ENCODE measurements at regions not wholly inside any gene's neighbourhood (a gene's known extent, or its start where the extent isn't known, plus 50 kb on each side); places are given as distances from the start of the nearest gene placed in this dataset.

DNA sequence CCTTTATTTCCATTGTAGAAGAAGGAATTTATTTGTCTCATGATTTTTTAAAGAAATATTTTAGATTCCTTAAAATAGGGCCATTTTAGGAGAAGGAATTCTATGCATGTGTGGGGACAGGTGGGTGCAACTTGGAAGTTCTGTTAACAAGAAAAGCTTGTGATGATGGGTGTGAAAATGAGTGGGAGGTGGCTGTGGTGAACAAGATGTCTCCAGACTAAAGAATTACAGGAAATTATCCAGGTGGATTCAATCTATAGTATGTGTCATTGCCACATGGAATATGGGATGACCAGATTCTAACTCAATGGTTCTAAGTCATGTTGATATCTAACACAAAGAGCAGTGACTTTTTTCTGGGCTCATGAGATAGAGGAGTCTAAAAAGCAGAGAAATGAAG lies 229.6 kb upstream of the IGFBP3 start:
- Histone ChIP-seq H3K36me3 (ENCODE audit: control insufficient read depth in 2 of 2, insufficient read depth in 2 of 2, low read length in 2 of 2) (no peaks in the 10 kb centered on the region), H3K4me1 (ENCODE audit: control insufficient read depth, insufficient read depth, low read length) (peaks cover 6% of the 10 kb centered on the region), H3K9me3 (ENCODE audit: control insufficient read depth in 2 of 2, low read length in 2 of 2) (no peaks in the 10 kb centered on the region), H3K27ac (ENCODE audit: low read length) (no peak overlapping the region), H3K27me3 (ENCODE audit: control insufficient read depth in 1 of 2, insufficient read depth in 2 of 2, low read length in 2 of 2) (no peaks in the 10 kb centered on the region), H3K9ac (ENCODE audit: low read length in 2 of 2) (no peak overlapping the region), H3K4me3 (ENCODE audit: low read length in 2 of 2) (no peak overlapping the region)

DNA sequence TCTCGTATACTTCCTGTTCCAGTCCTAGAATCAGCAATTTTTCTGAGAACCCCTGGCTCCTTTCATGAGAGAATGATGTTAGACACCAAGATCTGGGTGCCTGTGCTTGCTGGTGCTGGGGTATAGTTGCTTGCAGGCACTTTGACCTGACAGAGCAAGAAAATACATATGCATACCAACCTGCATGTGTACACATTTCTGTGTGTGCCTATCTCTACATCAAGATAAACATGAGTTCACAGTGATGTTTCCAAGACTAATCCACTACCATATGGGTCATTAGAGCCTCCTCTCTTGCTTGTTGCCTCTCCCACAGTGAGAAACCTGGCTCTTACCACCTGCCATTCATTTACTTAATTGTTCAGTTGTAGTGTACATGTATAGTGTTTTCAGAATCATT lies 229.1 kb upstream of the IGFBP3 start:
- no peaks in the 10 kb centered on the region for H3K27me3 ChIP-seq (ENCODE audit: control insufficient read depth in 1 of 2, insufficient read depth in 2 of 2, low read length in 2 of 2)
- H3K4me1 ChIP-seq (ENCODE audit: control insufficient read depth, insufficient read depth, low read length): peaks cover 6% of the 10 kb centered on the region
- no peak overlapping the region for H3K27ac ChIP-seq (ENCODE audit: low read length)
- H3K36me3 ChIP-seq (ENCODE audit: control insufficient read depth in 2 of 2, insufficient read depth in 2 of 2, low read length in 2 of 2): no peaks in the 10 kb centered on the region
- H3K9ac ChIP-seq (ENCODE audit: low read length in 2 of 2): no peak overlapping the region
- H3K9me3 ChIP-seq (ENCODE audit: control insufficient read depth in 2 of 2, low read length in 2 of 2): no peaks in the 10 kb centered on the region
- H3K4me3 ChIP-seq (ENCODE audit: low read length in 2 of 2): no peak overlapping the region

- Histone ChIP-seq H3K9ac (ENCODE audit: low read length in 2 of 2) (no peak overlapping the region), H3K9me3 (ENCODE audit: control insufficient read depth in 2 of 2, low read length in 2 of 2) (no peaks in the 10 kb centered on the region), H3K27me3 (ENCODE audit: control insufficient read depth in 1 of 2, insufficient read depth in 2 of 2, low read length in 2 of 2) (no peaks in the 10 kb centered on the region), H3K36me3 (ENCODE audit: control insufficient read depth in 2 of 2, insufficient read depth in 2 of 2, low read length in 2 of 2) (no peaks in the 10 kb centered on the region), H3K4me3 (ENCODE audit: low read length in 2 of 2) (no peak overlapping the region), H3K4me1 (ENCODE audit: control insufficient read depth, insufficient read depth, low read length) (peaks cover 4% of the 10 kb centered on the region), H3K27ac (ENCODE audit: low read length) (no peak overlapping the region)
These were observed 226.8 kb upstream of the IGFBP3 start for GRCh38 chr7:46147871-46148270.

DNA sequence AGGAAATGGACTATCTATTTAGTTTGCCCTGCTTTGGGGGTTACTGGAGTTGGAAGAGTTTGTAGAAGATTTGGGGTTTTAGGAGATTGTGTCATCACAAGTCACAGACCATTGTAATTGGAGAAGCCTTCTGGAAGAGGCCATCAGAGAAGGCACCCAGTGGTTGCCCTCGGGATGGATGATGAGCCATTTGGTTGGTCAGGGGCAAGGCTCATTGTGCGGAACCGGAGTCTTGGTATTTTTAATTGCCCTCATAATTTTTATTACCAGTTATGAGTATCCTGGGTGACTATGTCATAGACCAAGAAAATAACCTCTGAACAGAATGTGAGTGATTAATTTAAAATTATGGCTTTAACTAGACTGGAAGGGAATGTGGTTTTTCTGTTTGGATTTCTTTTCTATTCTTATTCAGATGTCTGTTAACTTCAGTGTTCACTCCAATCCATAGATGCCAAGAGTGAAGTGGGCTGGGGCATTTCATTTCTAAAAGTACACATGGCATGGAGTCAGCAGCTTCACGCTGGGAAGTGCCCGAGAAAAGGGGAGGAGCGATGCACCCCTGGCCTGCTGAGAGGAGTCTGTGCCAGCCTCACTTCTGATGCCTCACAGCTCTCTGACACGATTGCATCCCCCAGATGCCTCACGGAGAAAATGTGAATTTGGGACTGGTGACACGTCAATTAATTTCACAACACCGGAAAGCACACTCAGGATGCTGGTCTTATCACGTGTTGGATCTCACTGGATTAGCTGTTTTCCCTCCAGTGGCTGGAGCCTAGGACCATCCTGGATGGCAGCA lies 225.6 kb upstream of the IGFBP3 start:
- Histone ChIP-seq H3K27ac (ENCODE audit: low read length) (no peak overlapping the region), H3K27me3 (ENCODE audit: control insufficient read depth in 1 of 2, insufficient read depth in 2 of 2, low read length in 2 of 2) (no peaks in the 10 kb centered on the region), H3K4me3 (ENCODE audit: low read length in 2 of 2) (peak overlapping the region in 1 of 2 donors; percentile 31), H3K4me1 (ENCODE audit: control insufficient read depth, insufficient read depth, low read length) (peaks cover 4% of the 10 kb centered on the region), H3K36me3 (ENCODE audit: control insufficient read depth in 2 of 2, insufficient read depth in 2 of 2, low read length in 2 of 2) (no peaks in the 10 kb centered on the region), H3K9ac (ENCODE audit: low read length in 2 of 2) (peak overlapping the region in 1 of 2 donors; percentile 9), H3K9me3 (ENCODE audit: control insufficient read depth in 2 of 2, low read length in 2 of 2) (no peaks in the 10 kb centered on the region)

DNA sequence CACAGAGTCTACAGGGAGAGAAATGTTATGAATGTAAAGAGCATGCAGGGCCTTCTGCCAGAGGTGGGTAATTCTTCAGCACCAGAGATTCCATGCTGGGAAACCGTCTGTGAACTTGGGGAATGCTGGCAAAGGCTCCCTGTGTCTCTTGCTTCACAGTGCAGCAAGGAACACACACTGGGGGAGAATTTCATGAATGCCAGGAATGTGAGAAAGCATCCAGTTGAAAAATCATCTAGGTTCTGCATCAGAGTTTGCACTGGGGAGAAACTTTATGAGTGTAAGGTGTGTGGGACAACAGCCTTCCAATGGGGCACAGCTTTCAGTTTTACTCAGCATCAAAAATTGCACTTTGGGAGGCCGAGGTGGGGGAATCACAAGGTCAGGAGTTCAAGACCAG lies 224.3 kb upstream of the IGFBP3 start:
- no peak overlapping the region for H3K4me3 ChIP-seq (ENCODE audit: low read length in 2 of 2)
- no peak overlapping the region for H3K27ac ChIP-seq (ENCODE audit: low read length)
- peaks cover 4% of the 10 kb centered on the region for H3K4me1 ChIP-seq (ENCODE audit: control insufficient read depth, insufficient read depth, low read length)
- no peaks in the 10 kb centered on the region for H3K36me3 ChIP-seq (ENCODE audit: control insufficient read depth in 2 of 2, insufficient read depth in 2 of 2, low read length in 2 of 2)
- H3K9ac ChIP-seq (ENCODE audit: low read length in 2 of 2): no peak overlapping the region
- H3K9me3 ChIP-seq (ENCODE audit: control insufficient read depth in 2 of 2, low read length in 2 of 2): no peaks in the 10 kb centered on the region
- no peaks in the 10 kb centered on the region for H3K27me3 ChIP-seq (ENCODE audit: control insufficient read depth in 1 of 2, insufficient read depth in 2 of 2, low read length in 2 of 2)

- H3K4me1 ChIP-seq (ENCODE audit: control insufficient read depth, insufficient read depth, low read length): peaks cover 4% of the 10 kb centered on the region
- H3K27me3 ChIP-seq (ENCODE audit: control insufficient read depth in 1 of 2, insufficient read depth in 2 of 2, low read length in 2 of 2): no peaks in the 10 kb centered on the region
- H3K9ac ChIP-seq (ENCODE audit: low read length in 2 of 2): no peak overlapping the region
- no peak overlapping the region for H3K4me3 ChIP-seq (ENCODE audit: low read length in 2 of 2)
- no peaks in the 10 kb centered on the region for H3K9me3 ChIP-seq (ENCODE audit: control insufficient read depth in 2 of 2, low read length in 2 of 2)
- H3K27ac ChIP-seq (ENCODE audit: low read length): no peak overlapping the region
- no peaks in the 10 kb centered on the region for H3K36me3 ChIP-seq (ENCODE audit: control insufficient read depth in 2 of 2, insufficient read depth in 2 of 2, low read length in 2 of 2)
These were observed 223.2 kb upstream of the IGFBP3 start for GRCh38 chr7:46143949-46144917.

DNA sequence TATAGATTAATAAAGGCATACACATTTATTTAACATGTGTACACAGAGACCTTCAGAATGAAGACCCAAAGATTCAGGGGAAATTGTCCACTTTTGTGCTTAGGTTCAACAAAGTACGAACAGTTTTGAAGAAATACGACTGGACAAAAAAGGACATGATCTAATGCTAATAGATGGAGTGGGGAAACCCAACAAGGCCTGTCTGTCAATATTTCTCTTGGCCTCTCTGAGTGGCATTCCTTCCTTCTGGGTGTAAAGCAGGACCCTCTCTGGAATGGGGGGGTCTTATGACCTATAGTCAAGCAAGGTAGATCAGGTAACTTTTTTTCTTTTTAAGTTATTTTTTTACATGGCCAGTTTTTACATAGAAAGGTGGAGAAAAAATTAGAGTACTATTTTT lies 222.3 kb upstream of the IGFBP3 start:
- Histone ChIP-seq H3K27ac (ENCODE audit: low read length) (no peak overlapping the region), H3K4me3 (ENCODE audit: low read length in 2 of 2) (no peak overlapping the region), H3K4me1 (ENCODE audit: control insufficient read depth, insufficient read depth, low read length) (peaks cover 4% of the 10 kb centered on the region), H3K36me3 (ENCODE audit: control insufficient read depth in 2 of 2, insufficient read depth in 2 of 2, low read length in 2 of 2) (no peaks in the 10 kb centered on the region), H3K9me3 (ENCODE audit: control insufficient read depth in 2 of 2, low read length in 2 of 2) (no peaks in the 10 kb centered on the region), H3K27me3 (ENCODE audit: control insufficient read depth in 1 of 2, insufficient read depth in 2 of 2, low read length in 2 of 2) (no peaks in the 10 kb centered on the region), H3K9ac (ENCODE audit: low read length in 2 of 2) (no peak overlapping the region)

DNA sequence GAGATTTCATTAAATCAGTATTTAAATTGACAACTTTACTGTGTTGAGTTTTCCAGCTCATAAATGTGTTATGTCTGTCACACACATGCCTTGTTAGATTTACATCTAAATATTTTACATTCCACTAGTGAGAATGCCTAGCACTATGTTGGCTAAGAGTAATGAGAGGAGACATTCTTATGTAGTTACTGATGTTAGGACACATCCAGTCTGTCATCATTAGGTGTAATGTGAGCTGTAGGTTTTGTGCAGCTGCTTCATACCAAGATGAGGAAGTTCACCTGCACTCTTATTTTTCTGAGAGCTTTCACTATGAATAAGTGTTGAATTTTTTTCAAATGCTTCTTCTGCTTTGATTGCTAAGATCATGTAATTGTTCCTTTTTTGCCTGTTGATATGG lies 218.0 kb upstream of the IGFBP3 start:
- no peaks in the 10 kb centered on the region for H3K9me3 ChIP-seq (ENCODE audit: control insufficient read depth in 2 of 2, low read length in 2 of 2)
- H3K4me3 ChIP-seq (ENCODE audit: low read length in 2 of 2): no peak overlapping the region
- no peak overlapping the region for H3K9ac ChIP-seq (ENCODE audit: low read length in 2 of 2)
- no peaks in the 10 kb centered on the region for H3K4me1 ChIP-seq (ENCODE audit: control insufficient read depth, insufficient read depth, low read length)
- H3K36me3 ChIP-seq (ENCODE audit: control insufficient read depth in 2 of 2, insufficient read depth in 2 of 2, low read length in 2 of 2): no peaks in the 10 kb centered on the region
- no peaks in the 10 kb centered on the region for H3K27me3 ChIP-seq (ENCODE audit: control insufficient read depth in 1 of 2, insufficient read depth in 2 of 2, low read length in 2 of 2)
- H3K27ac ChIP-seq (ENCODE audit: low read length): no peak overlapping the region

DNA sequence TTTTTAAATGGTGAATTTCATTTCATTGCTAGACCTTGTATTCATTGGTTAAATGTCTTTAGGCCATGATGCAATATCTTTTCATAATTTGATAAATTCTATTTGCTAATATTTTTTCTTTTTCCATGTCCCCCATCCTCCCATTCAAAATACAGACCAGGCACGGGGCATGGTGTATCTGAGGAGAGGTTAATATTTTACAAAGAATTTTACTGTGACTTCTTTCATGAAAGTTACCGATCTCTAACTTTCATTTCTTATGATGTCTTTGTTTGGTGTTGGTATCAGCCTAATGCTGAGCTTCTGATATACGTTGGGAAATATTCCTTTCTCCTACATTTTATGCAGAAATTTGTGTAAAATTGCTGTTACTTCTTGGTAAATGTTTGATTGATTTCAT lies 216.7 kb upstream of the IGFBP3 start:
- Histone ChIP-seq H3K9me3 (ENCODE audit: control insufficient read depth in 2 of 2, low read length in 2 of 2) (no peaks in the 10 kb centered on the region), H3K36me3 (ENCODE audit: control insufficient read depth in 2 of 2, insufficient read depth in 2 of 2, low read length in 2 of 2) (no peaks in the 10 kb centered on the region), H3K27me3 (ENCODE audit: control insufficient read depth in 1 of 2, insufficient read depth in 2 of 2, low read length in 2 of 2) (no peaks in the 10 kb centered on the region), H3K4me1 (ENCODE audit: control insufficient read depth, insufficient read depth, low read length) (no peaks in the 10 kb centered on the region), H3K27ac (ENCODE audit: low read length) (no peak overlapping the region), H3K9ac (ENCODE audit: low read length in 2 of 2) (no peak overlapping the region), H3K4me3 (ENCODE audit: low read length in 2 of 2) (no peak overlapping the region)

- no peak overlapping the region for H3K9ac ChIP-seq (ENCODE audit: low read length in 2 of 2)
- H3K4me3 ChIP-seq (ENCODE audit: low read length in 2 of 2): no peak overlapping the region
- no peaks in the 10 kb centered on the region for H3K36me3 ChIP-seq (ENCODE audit: control insufficient read depth in 2 of 2, insufficient read depth in 2 of 2, low read length in 2 of 2)
- H3K27ac ChIP-seq (ENCODE audit: low read length): no peak overlapping the region
- H3K27me3 ChIP-seq (ENCODE audit: control insufficient read depth in 1 of 2, insufficient read depth in 2 of 2, low read length in 2 of 2): no peaks in the 10 kb centered on the region
- no peaks in the 10 kb centered on the region for H3K9me3 ChIP-seq (ENCODE audit: control insufficient read depth in 2 of 2, low read length in 2 of 2)
- H3K4me1 ChIP-seq (ENCODE audit: control insufficient read depth, insufficient read depth, low read length): no peaks in the 10 kb centered on the region
These were observed 214.5 kb upstream of the IGFBP3 start for GRCh38 chr7:46135557-46135956.

GRCh38 chr7:46134795-46135194 lies 213.7 kb upstream of the IGFBP3 start:
- Histone ChIP-seq H3K36me3 (ENCODE audit: control insufficient read depth in 2 of 2, insufficient read depth in 2 of 2, low read length in 2 of 2) (no peaks in the 10 kb centered on the region), H3K9me3 (ENCODE audit: control insufficient read depth in 2 of 2, low read length in 2 of 2) (no peaks in the 10 kb centered on the region), H3K27me3 (ENCODE audit: control insufficient read depth in 1 of 2, insufficient read depth in 2 of 2, low read length in 2 of 2) (no peaks in the 10 kb centered on the region), H3K4me1 (ENCODE audit: control insufficient read depth, insufficient read depth, low read length) (no peaks in the 10 kb centered on the region), H3K9ac (ENCODE audit: low read length in 2 of 2) (no peak overlapping the region), H3K27ac (ENCODE audit: low read length) (no peak overlapping the region), H3K4me3 (ENCODE audit: low read length in 2 of 2) (no peak overlapping the region)
